ENCODE measurements at regions not wholly inside any gene's neighbourhood (a gene's known extent, or its start where the extent isn't known, plus 50 kb on each side); places are given as distances from the start of the nearest gene placed in this dataset.

DNA sequence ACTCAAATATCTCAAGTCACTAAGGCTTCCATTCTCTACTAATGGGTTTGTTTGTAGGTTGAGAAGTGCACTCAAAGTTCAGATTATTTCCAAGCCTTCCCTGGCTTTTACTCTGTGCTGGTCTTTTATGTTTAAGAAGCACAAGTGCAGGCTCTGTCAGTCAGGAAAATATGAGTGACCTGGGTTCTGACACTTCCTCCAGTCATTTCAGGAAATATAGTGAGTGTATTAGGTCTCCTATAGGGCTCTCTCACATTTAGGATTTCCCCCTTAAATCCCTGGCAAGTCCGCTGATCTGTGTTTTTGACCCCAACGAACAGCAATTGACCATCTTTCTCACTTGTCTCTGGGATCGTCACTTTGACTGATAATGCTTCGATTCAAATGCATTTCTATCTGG is 210.2 kb downstream of the ARPP21 start:
- TF ChIP-seq, protein P1, sequence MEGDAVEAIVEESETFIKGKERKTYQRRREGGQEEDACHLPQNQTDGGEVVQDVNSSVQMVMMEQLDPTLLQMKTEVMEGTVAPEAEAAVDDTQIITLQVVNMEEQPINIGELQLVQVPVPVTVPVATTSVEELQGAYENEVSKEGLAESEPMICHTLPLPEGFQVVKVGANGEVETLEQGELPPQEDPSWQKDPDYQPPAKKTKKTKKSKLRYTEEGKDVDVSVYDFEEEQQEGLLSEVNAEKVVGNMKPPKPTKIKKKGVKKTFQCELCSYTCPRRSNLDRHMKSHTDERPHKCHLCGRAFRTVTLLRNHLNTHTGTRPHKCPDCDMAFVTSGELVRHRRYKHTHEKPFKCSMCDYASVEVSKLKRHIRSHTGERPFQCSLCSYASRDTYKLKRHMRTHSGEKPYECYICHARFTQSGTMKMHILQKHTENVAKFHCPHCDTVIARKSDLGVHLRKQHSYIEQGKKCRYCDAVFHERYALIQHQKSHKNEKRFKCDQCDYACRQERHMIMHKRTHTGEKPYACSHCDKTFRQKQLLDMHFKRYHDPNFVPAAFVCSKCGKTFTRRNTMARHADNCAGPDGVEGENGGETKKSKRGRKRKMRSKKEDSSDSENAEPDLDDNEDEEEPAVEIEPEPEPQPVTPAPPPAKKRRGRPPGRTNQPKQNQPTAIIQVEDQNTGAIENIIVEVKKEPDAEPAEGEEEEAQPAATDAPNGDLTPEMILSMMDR (conservative IDR thresholded peaks at IDR 0.05 in 1 of 2, IDR thresholded peaks at IDR 0.05 in 1 of 2; ENCODE audit: low read depth in 1 of 2, low read length in 2 of 2): no peak
- no peak for TF ChIP-seq EZH2 (IDR thresholded peaks at IDR 0.05; ENCODE audit: low read length, missing control alignments)
